ENCODE measurements at regions not wholly inside any gene's neighbourhood (a gene's known extent, or its start where the extent isn't known, plus 50 kb on each side); places are given as distances from the start of the nearest gene placed in this dataset.
"Not testable (repeated sequence)": the region's sequence is repeated elsewhere in the genome, so short reads cannot be mapped to it uniquely, and the experiment has no call there.

DNA sequence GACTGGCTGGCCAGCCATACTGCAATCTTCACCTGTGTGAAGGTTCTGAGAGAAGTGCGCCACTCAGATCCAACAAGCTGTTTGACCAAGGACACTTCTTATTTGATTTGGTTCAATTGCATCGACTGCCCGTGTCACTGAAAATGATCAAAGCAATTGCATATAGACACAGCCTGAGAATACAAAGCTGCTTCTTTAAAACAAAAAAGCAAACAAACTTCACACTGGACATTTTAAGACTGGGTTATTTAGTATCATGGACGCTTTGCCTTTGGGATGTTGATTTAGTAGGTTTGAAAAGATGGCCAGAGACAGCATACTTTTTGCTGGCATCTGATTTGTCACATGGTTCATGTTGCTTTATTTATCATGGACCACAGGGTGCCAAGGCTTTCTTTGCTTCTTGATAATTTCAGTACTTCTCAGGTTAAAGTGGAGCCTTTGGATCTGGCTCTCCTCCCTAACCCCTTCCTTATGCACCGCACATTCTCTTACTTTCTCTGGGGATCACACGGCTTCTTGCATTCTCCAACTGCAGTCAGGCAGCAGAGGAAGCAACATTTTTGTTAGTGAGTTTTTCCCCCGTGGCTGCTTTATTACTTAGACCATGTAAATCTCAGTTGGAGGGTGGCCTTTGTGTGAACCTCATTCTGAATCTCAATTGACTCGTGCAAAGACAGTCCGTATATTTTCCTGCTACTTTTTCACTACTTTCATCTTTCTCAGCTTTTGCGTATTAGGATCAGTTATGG is 151.0 kb downstream of the CD47 start:
- DNase-seq: no peak

DNA sequence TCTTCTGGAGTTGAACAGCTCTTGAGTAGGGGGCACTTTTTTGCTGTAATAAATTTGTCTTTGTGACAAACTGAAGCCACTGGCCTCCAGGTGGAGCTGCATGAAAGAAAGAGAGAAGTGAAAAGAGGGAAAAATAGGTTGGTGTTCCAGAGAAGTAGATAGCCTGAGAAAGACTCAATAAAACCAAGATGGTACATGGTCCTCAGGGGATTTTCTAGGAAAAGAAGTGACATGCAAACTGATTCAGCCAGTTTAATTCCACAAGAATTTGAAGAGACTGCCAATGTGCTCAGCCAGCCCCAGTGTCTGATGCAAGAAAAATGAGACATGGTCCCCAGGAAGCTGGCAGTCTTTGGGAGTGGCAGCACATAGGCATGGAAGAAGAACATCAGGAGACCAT is 152.7 kb downstream of the CD47 start:
- no peak for DNase-seq

DNA sequence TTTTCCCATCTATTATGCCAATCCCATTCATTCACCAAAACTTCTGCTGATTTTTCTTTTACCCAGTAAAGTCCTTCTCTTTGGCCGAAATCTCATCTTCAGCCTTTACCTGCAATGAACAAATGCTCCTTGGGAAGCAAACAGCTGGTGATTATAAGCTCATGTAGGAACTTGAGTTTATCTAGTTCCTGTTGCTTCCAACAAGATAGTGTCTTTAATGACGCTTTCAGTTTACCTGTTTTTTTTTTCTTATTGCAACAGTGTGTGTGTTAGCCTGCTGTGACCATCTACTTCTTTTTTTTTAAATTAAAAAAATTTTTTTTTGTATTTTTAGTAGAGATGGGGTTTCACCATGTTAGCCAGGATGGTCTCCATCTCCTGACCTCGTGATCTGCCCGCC is 156.0 kb downstream of the CD47 start:
- no peak for DNase-seq

- DNase-seq: no peak
Observed at GRCh38 chr3:107933450-107933849, 157.4 kb downstream of the CD47 start.

- DNase-seq: no peak
Observed at GRCh38 chr3:107931326-107931725, 159.5 kb downstream of the CD47 start.

- DNase-seq: no peak
Observed at GRCh38 chr3:107929088-107929487, 161.7 kb downstream of the CD47 start.

DNA sequence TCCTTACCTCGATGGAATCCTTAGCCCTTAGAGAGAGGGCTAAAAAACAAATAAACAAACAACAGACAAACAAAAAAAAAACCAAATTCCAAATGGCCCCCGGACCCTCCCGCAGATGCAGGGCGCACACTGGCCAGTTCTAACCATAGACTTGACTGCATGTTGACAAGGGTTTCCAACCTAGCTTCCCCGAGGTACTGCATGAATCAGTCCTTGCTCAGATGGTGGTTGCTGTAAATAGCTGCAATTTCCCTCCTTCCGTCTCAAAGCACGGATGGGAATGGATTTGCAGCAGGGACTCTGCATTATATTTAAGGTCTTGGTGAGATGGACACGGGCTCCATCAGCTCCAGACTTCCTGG is 162.8 kb downstream of the CD47 start:
- peak in 1 of 2 experiments; percentile 9 for DNase-seq

DNA sequence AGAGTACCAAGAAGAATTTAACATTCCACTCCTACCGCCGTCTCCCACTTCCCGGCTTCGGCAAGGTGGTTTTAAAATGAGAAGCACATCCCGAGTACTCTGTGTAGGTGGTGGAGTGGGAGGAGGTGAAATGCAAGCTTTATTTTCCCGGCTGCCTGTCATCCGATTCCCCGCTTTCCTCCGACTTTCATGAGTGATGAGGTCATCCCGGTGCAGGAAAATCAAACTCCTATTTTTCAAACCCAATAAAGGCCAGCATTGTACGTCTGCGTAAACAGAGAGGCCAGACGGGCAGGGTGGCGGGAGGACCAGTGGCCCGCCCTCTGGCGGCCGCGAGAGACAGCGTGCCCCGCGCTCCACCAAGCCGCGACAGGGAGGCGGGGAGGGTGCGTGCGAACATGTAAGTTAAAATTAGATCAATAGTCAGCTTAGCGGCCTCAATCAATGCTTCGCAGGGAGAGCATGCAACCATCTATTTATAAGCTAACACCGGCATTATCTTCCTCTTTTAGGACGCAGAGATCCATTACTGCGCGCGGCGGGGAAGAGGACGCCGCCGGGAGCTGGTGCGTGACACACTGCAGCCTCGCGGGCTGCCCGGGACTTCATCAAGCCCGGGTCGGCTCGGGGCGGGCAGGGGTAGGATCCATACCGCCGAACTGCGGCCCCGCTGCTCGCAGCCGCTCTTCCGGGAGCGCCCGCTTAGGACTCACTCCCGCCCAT is 163.3 kb downstream of the CD47 start:
- DNase-seq: peak; percentile 3 to 48

GRCh38 chr3:107925851-107926250 is 165.0 kb downstream of the CD47 start:
- DNase-seq: no peak

DNA sequence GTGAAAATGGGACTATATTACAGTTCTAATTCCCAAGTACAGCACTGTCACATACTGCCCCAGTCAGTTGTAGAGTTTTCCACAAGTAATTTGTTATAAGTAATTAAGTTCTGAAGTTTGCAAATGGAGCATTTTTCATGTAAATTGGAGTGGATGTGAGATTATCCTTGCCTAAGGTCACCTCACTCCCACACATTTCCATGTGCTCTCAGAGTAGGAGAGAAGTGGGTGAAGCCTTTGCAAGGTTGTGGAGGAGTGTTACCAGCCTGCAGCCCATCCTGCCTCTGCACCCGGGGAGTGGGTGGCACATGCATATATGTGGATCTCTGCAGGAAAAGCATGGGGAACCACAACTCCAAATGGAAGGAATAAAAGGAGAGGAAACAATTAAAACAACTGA is 169.8 kb downstream of the CD47 start:
- no peak for DNase-seq

DNA sequence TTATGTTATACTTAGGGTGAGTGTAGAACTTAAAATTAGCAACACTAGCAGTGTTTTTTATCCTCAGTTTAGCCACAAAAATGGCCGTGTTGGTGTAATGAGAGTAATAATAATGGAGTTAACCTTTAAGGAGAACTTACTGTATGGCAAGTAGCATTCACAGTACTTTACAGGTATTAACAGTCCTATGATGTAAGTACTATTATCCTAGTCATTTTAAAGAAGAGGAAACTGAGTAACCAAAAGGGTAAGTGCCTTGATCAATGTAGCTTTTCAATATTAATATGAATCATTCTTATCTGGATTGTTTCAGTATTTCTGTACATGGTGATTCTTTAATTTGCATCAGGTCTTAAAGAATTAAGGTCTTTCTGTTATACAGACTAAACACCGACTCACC is 170.3 kb downstream of the CD47 start:
- no peak for DNase-seq

DNA sequence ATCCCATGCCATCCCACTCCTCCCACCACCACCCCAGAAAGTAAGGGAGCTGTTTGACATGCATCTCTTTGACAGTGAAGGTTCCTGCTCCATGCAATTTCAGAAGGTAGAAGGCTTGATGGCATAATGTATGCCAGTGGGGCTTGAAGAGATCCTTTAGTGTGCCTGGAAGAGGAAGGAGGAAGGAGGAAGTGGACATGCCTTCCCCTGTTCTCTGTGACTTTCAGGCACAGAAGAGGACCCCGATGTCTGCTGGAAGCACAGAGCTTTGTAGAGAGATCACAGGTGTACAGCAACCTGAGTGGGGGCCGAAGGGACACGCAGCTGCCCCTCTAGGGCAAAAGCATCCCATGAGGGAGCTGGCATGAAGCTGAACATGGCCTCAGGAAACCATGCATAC is 171.6 kb downstream of the CD47 start:
- no peak for DNase-seq

DNA sequence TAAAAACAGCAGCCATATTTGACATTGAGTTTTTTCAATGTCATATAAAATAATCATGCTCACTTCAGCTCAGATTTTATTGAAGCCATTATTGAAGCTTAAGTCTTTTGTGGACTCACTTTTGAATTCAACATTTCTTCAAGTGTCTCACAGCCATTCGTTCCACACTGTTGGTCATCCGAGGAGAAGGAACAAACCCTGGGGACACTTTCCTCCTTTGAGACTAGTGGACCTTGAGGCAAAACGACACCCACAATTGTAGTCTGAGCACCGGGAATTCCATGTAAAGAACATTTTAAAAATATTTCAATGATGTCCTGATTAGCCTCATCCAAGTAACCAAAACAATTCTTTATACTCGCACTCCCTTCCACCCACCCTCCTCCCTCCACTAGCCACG is 174.7 kb downstream of the CD47 start:
- no peak for DNase-seq

DNA sequence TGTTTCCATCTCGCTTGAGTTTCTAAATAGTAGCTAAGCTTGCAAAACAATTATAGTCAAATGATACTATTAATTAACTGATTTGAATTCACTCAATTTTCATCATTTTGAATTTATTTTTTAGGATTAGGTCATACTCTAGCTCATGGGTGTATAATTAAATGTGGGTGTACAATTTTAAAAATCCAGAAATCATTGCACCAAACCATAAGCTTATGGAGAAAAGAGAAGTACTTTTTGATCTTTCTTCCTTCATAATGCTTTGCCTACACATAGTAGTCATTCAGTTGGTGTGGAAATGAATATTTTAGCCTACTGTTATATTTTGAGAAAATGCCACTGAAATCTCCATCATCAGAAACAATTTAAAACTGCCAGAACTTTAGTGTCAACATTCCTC is 175.1 kb downstream of the CD47 start:
- no peak for DNase-seq

DNA sequence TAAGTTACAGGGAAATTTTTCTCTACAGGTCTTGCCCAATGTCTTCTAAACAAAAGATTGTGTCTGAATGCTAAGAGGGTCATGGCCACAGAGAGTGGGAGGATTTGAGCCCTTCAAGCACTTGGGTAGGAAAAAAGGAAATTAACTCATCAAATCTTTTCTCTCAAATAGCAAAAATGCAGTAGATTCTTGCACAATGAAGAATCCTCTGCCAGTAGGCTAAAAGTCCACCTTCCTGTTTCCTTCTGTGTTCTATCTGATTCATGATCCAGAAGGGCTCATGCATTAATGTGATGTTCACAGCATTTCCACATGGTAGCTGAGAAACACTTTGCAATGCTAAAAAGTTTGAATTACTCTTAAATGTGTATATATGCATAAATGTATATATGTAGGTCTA is 177.1 kb downstream of the CD47 start:
- no peak for DNase-seq

GRCh38 chr3:107911337-107912000 is 179.4 kb downstream of the CD47 start:
- no peak for DNase-seq

- DNase-seq: no peak
Observed at GRCh38 chr3:107910713-107911259, 180.0 kb downstream of the CD47 start.

- not testable (repeated sequence) for DNase-seq
Observed at GRCh38 chr3:107909583-107909982, 181.2 kb downstream of the CD47 start.

DNA sequence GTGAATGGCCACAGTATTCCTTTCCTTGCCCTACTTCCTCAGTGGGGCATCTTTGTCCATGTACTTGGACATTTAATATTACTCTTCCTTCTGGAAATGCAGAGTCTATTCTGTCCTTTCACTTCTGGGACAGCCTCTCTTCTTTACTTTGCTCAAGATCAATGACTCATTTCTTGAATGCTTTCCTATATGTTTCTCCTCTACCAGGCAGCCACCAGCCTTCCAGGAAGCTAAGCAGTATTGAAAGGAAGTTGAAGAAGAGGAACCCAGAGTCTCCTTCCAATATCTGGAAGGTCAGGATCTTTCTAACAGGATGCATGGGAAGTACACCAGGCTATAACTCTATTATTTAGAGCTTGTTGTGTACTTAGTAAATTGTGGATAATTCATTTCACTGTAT is 182.8 kb downstream of the CD47 start:
- DNase-seq: no peak

DNA sequence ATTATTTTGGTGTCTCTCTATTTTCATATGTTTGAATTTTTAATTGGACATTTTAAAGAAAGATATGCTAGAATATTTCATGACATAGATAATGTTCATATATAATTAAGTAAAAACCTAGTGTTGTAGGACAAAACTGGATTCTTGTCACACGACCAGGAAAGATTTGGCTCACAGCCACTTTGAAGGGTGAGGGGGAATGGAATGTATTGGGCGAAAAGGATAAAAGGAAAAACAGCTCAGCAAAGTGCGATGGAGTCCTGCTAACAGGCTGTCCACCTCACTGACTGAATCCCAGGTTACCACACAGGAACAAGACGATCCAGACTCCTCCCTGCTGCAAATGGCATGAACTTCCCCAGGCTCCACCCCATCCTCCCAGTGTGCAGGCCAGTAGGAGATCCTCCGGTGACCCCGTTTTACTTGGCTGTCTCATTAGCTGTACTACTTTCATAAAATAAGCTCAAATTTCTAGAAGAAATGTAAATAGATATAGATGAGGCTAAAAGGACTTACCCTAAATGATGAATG is 186.2 kb downstream of the CD47 start:
- no peak for DNase-seq

GRCh38 chr3:107899990-107900651 is 190.7 kb downstream of the CD47 start:
- DNase-seq: no peak

DNA sequence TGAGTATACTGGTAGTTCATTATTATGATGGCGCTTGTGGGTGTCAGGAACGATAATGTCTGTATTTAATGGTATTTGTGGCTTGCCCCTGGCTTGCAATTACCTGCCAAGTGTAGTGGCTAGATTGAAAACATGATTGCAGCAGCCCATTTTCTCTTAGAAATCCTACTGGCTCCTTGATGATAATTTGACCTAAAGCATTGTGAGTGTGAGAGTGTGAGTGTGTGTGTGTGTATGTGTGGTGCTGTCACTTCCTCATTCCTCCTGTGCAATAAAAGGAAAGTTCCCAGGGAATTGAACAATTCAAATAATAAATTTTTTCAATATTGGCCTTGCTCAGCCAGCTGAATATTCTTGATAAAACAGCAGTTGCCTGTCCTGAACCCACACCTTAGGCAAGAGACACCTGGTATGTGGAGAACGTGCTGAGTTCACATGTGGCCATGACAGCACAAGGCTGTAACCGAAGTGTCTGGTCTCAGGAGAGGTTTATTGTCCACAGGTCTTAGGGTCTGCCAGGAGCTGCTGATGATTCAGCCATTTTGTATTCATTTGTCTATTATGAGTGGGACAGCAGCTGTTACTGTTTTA is 193.3 kb downstream of the CD47 start:
- DNase-seq: no peak

DNA sequence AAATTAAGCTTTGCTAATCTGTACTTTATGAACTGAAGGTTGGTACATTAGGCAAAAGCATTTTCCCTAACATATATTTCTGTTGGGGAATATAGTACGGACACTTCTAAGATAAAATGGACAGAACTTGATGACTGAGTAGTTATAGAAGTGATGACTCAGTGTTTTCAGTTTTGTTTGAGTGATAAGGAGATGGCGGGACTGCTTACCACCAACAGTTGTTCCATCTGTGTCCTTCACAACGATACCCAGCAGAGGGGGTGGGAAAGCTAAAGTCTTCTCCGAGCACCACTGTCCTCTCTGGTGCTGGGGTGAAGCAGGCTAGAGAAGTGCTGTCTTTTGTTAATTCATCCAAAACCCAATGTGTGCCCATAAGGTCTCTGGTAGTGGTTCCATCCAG is 195.8 kb downstream of the CD47 start:
- DNase-seq: no peak
